GM18505 (cell line): ENCODE measurements at regions not wholly inside any gene's neighbourhood (a gene's known extent, or its start where the extent isn't known, plus 50 kb on each side); places are given as distances from the start of the nearest gene placed in this dataset.
A peak's percentile ranks its signal among the peaks of the same experiment; 100 is the strongest.
"Not testable (repeated sequence)": the region's sequence is repeated elsewhere in the genome, so short reads cannot be mapped to it uniquely, and the experiment has no call there.

Experiments used
- ATAC-seq: cut with Tn5 transposase; IDR thresholded peaks from one replicate; pipeline ENCODE4 v1.9.1; 2021; ENCODE audit not compliant: unreplicated experiment
- POLR2A ChIP-seq: IDR thresholded peaks from 4 replicates; pipeline ENCODE4 v1.6.1; 2011; ENCODE audit warnings: borderline replicate concordance; ENCODE audit not compliant: insufficient read depth, insufficient read length; ENCODE audit errors: extremely low read depth

GRCh38 chr11:95653099-95653498, 136.5 kb downstream of the FAM76B start:
- no peak for TF ChIP-seq POLR2A
- no peak for ATAC-seq

- TF ChIP-seq POLR2A = no peak
- ATAC-seq = no peak
Observed at GRCh38 chr11:95652002-95652472, 137.5 kb downstream of the FAM76B start.

- no peak for TF ChIP-seq POLR2A
- ATAC-seq = no peak
Observed at GRCh38 chr11:95650276-95650675, 139.3 kb downstream of the FAM76B start.

GRCh38 chr11:95647871-95648270, 141.7 kb downstream of the FAM76B start:
- no peak for TF ChIP-seq POLR2A

GRCh38 chr11:95647355-95647754, 142.2 kb downstream of the FAM76B start:
- no peak for ATAC-seq
- no peak for TF ChIP-seq POLR2A

More at GRCh38 chr11:95647871-95648270, 141.7 kb downstream of the FAM76B start:
- ATAC-seq = no peak

GRCh38 chr11:95641495-95641894, 148.1 kb downstream of the FAM76B start:
- peak; percentile 98 for ATAC-seq

GRCh38 chr11:95638501-95638900, 151.1 kb downstream of the FAM76B start:
- no peak for ATAC-seq
- no peak for TF ChIP-seq POLR2A

More at GRCh38 chr11:95641495-95641894, 148.1 kb downstream of the FAM76B start:
- no peak for TF ChIP-seq POLR2A

GRCh38 chr11:95625164-95625900, 164.2 kb downstream of the FAM76B start:
- no peak for ATAC-seq
- no peak for TF ChIP-seq POLR2A

GRCh38 chr11:95616256-95616804, 173.3 kb downstream of the FAM76B start:
- TF ChIP-seq POLR2A = no peak
- ATAC-seq = no peak

- no peak for TF ChIP-seq POLR2A
- no peak for ATAC-seq
Observed at GRCh38 chr11:95611827-95612226, 177.8 kb downstream of the FAM76B start.

- ATAC-seq = not testable (repeated sequence)
Observed at GRCh38 chr11:95610185-95610584, 179.4 kb downstream of the FAM76B start.

- no peak for ATAC-seq
- no peak for TF ChIP-seq POLR2A
Observed at GRCh38 chr11:95608093-95608492, 181.5 kb downstream of the FAM76B start.

GRCh38 chr11:95606824-95607223, 182.8 kb downstream of the FAM76B start:
- TF ChIP-seq POLR2A = no peak
- ATAC-seq = no peak

- ATAC-seq = no peak
- TF ChIP-seq POLR2A = no peak
Observed at GRCh38 chr11:95605271-95605940, 184.2 kb downstream of the FAM76B start.
